Tibial nerve (tissue), 4 donors: ENCODE measurements at regions not wholly inside any gene's neighbourhood (a gene's known extent, or its start where the extent isn't known, plus 50 kb on each side); places are given as distances from the start of the nearest gene placed in this dataset.

ENCODE experiments used
- DNase-seq, 2 donors: peaks; one replicate each; pipeline ENCODE4 v3.0.0-alpha.2; 2019; ENCODE audit warnings: low spot score in 2 of 2
- H3K27ac ChIP-seq, 4 donors: fragments of 200-600 bp; sonication (generic) in 3 of 4; one replicate each; pipeline ENCODE4 v1.5.1; 2017 to 2019; ENCODE audit warnings: mild to moderate bottlenecking in 1 of 4
- H3K27me3 ChIP-seq, 2 donors: fragments of 200-600 bp; sonication (generic) in 1 of 2; one replicate each; pipeline versions ENCODE4 v1.5.1 to v1.6.0; 2017 to 2019
- H3K36me3 ChIP-seq, 3 donors: fragments of 200-600 bp; sonication (generic); one replicate each; pipeline ENCODE4 v1.5.1; 2018 to 2019
- H3K4me1 ChIP-seq, 4 donors: fragments of 200-600 bp; sonication (generic) in 3 of 4; one replicate each; pipeline ENCODE4 v1.5.1; 2017 to 2019
- H3K4me3 ChIP-seq, 4 donors: fragments of 200-600 bp; sonication (generic) in 3 of 4; one replicate each; pipeline ENCODE4 v1.5.1; 2017 to 2019; ENCODE audit warnings: mild to moderate bottlenecking in 1 of 4, moderate library complexity in 1 of 4
- H3K9me3 ChIP-seq, 4 donors: fragments of 200-600 bp; sonication (generic) in 3 of 4; one replicate each; pipeline ENCODE4 v1.5.1; 2017 to 2019
- EP300 ChIP-seq, 2 donors: sonication (generic); formaldehyde crosslinking; IDR thresholded peaks; one replicate each; pipeline ENCODE4 v1.6.1; 2017; ENCODE audit warnings: antibody characterized with exemption in 2 of 2, mild to moderate bottlenecking in 1 of 2
- POLR2A ChIP-seq, 2 donors: fragments of 450-650 bp; IDR thresholded peaks; one replicate each; pipeline ENCODE4 v1.6.1; 2017; ENCODE audit warnings: antibody characterized with exemption in 2 of 2, mild to moderate bottlenecking in 2 of 2, moderate library complexity in 2 of 2
- WGBS, 2 donors: methylation state at CpG; one replicate each; pipeline ENCODE4 v1.1.5; 2018; 5-methylcytosine and 5-hydroxymethylcytosine counted together
- TF ChIP-seq, protein P1 (sequence below), 5 experiments: fragments of 200-600 bp in 3 of 5; fragments of 450-650 bp in 2 of 5; sonication (generic) in 3 of 5; IDR thresholded peaks; one replicate each; pipeline ENCODE4 v1.5.1; 2016 to 2019; ENCODE audit warnings: antibody characterized with exemption in 5 of 5, mild to moderate bottlenecking in 3 of 5, moderate library complexity in 2 of 5

- no peaks in the 10 kb centered on the region for H3K36me3 ChIP-seq
- no peak overlapping the region for H3K4me3 ChIP-seq
- H3K9me3 ChIP-seq: peaks cover 0 to 16% (median 5%) of the 10 kb centered on the region in 4 donors
- TF ChIP-seq POLR2A (IDR thresholded peaks at IDR 0.05) (no peak), EP300 (IDR thresholded peaks at IDR 0.05) (no peak)
- TF ChIP-seq, protein P1, sequence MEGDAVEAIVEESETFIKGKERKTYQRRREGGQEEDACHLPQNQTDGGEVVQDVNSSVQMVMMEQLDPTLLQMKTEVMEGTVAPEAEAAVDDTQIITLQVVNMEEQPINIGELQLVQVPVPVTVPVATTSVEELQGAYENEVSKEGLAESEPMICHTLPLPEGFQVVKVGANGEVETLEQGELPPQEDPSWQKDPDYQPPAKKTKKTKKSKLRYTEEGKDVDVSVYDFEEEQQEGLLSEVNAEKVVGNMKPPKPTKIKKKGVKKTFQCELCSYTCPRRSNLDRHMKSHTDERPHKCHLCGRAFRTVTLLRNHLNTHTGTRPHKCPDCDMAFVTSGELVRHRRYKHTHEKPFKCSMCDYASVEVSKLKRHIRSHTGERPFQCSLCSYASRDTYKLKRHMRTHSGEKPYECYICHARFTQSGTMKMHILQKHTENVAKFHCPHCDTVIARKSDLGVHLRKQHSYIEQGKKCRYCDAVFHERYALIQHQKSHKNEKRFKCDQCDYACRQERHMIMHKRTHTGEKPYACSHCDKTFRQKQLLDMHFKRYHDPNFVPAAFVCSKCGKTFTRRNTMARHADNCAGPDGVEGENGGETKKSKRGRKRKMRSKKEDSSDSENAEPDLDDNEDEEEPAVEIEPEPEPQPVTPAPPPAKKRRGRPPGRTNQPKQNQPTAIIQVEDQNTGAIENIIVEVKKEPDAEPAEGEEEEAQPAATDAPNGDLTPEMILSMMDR (IDR thresholded peaks at IDR 0.05): no peak
- no peak overlapping the region for H3K27ac ChIP-seq
- 42 to 52% methylated on average over 1 of the region's 1 CpG for WGBS, 2 donors
- H3K4me1 ChIP-seq: no peaks in the 10 kb centered on the region
- no peak for DNase-seq
- no peaks in the 10 kb centered on the region for H3K27me3 ChIP-seq
These were observed 98.4 kb upstream of the SGIP1 start for GRCh38 chr1:66435541-66435940.

GRCh38 chr1:66436378-66437135 lies 97.4 kb upstream of the SGIP1 start:
- no peak for TF ChIP-seq POLR2A (IDR thresholded peaks at IDR 0.05)
- TF ChIP-seq, protein P1 (IDR thresholded peaks at IDR 0.05): no peak
- TF ChIP-seq EP300 (IDR thresholded peaks at IDR 0.05): no peak
- DNase-seq: no peak
- Histone ChIP-seq H3K27ac (no peak overlapping the region), H3K9me3 (peaks cover 0 to 5% (median under 1%) of the 10 kb centered on the region in 4 donors), H3K27me3 (no peaks in the 10 kb centered on the region), H3K4me1 (no peaks in the 10 kb centered on the region), H3K36me3 (no peaks in the 10 kb centered on the region), H3K4me3 (no peak overlapping the region)
- 91% methylated on average over 4 of the region's 4 CpGs for WGBS, 2 donors

DNA sequence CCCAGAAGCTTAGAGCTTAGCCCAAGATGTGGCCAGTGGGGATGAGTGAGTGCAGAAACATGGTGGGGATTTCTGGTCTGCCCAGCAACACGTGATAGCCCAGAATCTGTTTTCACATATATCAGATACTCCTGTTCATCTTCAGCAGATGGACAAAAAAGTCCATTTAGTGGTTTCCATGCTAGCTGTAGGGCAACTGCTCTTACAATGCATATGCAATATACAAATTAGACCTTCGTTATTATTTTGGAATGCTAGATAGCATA lies 96.9 kb upstream of the SGIP1 start:
- H3K27me3 ChIP-seq: no peaks in the 10 kb centered on the region
- H3K4me3 ChIP-seq: no peak overlapping the region
- H3K27ac ChIP-seq: no peak overlapping the region
- no peaks in the 10 kb centered on the region for H3K36me3 ChIP-seq
- H3K4me1 ChIP-seq: no peaks in the 10 kb centered on the region
- H3K9me3 ChIP-seq: peaks cover 0 to under 1% (median 0%) of the 10 kb centered on the region in 4 donors
- TF ChIP-seq, protein P1 (IDR thresholded peaks at IDR 0.05): no peak
- TF ChIP-seq POLR2A (IDR thresholded peaks at IDR 0.05): no peak
- TF ChIP-seq EP300 (IDR thresholded peaks at IDR 0.05): no peak
- DNase-seq: no peak
- 88 to 96% methylated on average over 2 of the region's 2 CpGs for WGBS, 2 donors

GRCh38 chr1:66438062-66438461 lies 95.9 kb upstream of the SGIP1 start:
- Histone ChIP-seq H3K4me1 (no peaks in the 10 kb centered on the region), H3K27me3 (no peaks in the 10 kb centered on the region), H3K36me3 (no peaks in the 10 kb centered on the region), H3K27ac (no peak overlapping the region), H3K9me3 (no peaks in the 10 kb centered on the region), H3K4me3 (no peak overlapping the region)
- WGBS, 2 donors: 68 to 78% methylated on average over 1 of the region's 1 CpG
- no peak for DNase-seq
- TF ChIP-seq, protein P1 (IDR thresholded peaks at IDR 0.05): no peak

DNA sequence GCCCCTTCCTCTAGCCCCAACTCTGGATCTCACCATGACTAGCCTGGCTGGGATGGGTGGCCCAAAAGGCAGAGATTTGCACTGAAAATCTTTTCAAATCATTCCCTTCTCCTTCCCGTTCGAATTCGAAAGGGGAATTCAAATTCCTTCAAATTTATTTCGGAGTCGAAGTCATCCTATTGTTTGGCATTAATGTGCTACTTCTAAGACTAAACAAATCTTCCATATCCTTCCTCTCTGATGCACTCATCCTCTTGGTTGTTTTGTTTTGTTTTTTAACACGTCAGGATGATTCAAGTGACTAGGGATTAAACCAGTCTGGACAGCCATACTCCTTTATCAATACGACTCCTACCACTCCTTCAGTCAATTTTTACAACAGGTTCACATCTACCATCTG lies 95.5 kb upstream of the SGIP1 start:
- DNase-seq: no peak
- WGBS, 2 donors: 89 to 90% methylated on average over 7 of the region's 7 CpGs
- H3K4me1 ChIP-seq: no peaks in the 10 kb centered on the region
- H3K27ac ChIP-seq: no peak overlapping the region
- no peaks in the 10 kb centered on the region for H3K36me3 ChIP-seq
- H3K9me3 ChIP-seq: no peaks in the 10 kb centered on the region
- no peak overlapping the region for H3K4me3 ChIP-seq
- H3K27me3 ChIP-seq: no peaks in the 10 kb centered on the region
- TF ChIP-seq, protein P1 (IDR thresholded peaks at IDR 0.05): no peak
- TF ChIP-seq EP300 (IDR thresholded peaks at IDR 0.05) (no peak), POLR2A (IDR thresholded peaks at IDR 0.05) (no peak)
